GM10248 (cell line): ENCODE measurements at regions not wholly inside any gene's neighbourhood (a gene's known extent, or its start where the extent isn't known, plus 50 kb on each side); places are given as distances from the start of the nearest gene placed in this dataset.
A peak's percentile ranks its signal among the peaks of the same experiment; 100 is the strongest.

ENCODE experiments used
- CTCF ChIA-PET: fragments of 300-600 bp; sonication (Branson Sonifier 250); formaldehyde crosslinking; extraction: SDS; loops from one replicate; lab custom pipeline; 2021; ENCODE audit warnings: antibody characterized with exemption; lab: Yijun Ruan, JAX
- POLR2A ChIA-PET: fragments of 350-650 bp; sonication (Branson Sonifier 250); formaldehyde crosslinking; extraction: SDS; loops from one replicate; lab custom pipeline; 2020; ENCODE audit warnings: antibody characterized with exemption; lab: Yijun Ruan, JAX
- DNase-seq: peaks from one replicate; pipeline ENCODE4 v3.0.0; 2012; ENCODE audit errors: extremely low spot score
- TF ChIP-seq, protein P1 (sequence below): IDR thresholded peaks from 2 replicates; pipeline ENCODE4 v1.5.1; 2012; ENCODE audit warnings: mild to moderate bottlenecking, low read depth; ENCODE audit errors: extremely low read depth, missing control alignments, control extremely low read depth

DNA sequence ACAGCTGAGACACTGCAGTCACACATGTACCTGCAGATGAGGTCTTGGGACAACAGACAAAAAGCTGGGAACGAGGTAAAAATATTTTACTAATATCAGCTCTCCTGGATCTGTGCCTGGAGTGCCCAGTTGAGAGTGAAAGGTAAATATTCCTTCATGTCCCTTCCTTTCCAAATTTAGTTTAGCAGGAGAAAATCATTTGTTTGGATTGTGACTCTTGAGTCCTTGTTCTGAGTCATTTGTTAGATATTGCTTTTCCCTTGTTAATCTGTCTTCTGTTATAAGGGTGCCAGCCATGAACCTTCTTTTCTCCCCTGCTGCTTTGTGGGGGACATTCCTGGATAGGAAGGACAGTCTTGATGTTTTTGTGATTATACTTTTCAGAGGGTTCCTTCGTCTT lies 329.2 kb downstream of the DSC3 start:
- POLR2A ChIA-PET = no interaction called here
- TF ChIP-seq, protein P1, sequence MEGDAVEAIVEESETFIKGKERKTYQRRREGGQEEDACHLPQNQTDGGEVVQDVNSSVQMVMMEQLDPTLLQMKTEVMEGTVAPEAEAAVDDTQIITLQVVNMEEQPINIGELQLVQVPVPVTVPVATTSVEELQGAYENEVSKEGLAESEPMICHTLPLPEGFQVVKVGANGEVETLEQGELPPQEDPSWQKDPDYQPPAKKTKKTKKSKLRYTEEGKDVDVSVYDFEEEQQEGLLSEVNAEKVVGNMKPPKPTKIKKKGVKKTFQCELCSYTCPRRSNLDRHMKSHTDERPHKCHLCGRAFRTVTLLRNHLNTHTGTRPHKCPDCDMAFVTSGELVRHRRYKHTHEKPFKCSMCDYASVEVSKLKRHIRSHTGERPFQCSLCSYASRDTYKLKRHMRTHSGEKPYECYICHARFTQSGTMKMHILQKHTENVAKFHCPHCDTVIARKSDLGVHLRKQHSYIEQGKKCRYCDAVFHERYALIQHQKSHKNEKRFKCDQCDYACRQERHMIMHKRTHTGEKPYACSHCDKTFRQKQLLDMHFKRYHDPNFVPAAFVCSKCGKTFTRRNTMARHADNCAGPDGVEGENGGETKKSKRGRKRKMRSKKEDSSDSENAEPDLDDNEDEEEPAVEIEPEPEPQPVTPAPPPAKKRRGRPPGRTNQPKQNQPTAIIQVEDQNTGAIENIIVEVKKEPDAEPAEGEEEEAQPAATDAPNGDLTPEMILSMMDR = no peak
- no peak for DNase-seq
- CTCF ChIA-PET = interaction anchor here (1.6 to 1.7 kb wide), 2 partner anchors 11 to 15 kb away, joined by 5 to 6 read pairs; no protein-coding TSS in a partner anchor

DNA sequence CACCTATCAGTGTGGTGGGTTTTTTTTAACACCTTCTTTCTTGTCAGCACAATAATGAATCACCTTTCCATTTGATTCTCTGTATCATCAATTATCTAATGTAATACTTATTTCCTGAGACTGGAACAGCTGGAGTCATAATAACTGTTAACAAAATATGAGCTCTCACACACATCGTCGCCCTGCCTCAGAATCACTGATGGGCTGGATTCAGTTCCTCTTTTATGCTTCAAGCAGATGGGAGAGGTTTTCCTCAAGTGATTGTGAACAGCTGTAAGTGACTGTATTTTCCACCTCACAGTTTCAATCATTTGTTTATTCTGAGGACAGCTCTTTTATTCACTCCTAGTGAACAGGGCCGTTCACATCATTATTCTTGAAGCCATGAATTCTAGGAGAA lies 330.2 kb downstream of the DSC3 start:
- POLR2A ChIA-PET = no interaction called here
- peak; percentile 8 for DNase-seq
- CTCF ChIA-PET = interaction anchor here (1.3 to 1.6 kb wide), 2 partner anchors 14 to 16 kb away, joined by 3 to 6 read pairs; no protein-coding TSS in a partner anchor
- TF ChIP-seq, protein P1 = no peak

DNA sequence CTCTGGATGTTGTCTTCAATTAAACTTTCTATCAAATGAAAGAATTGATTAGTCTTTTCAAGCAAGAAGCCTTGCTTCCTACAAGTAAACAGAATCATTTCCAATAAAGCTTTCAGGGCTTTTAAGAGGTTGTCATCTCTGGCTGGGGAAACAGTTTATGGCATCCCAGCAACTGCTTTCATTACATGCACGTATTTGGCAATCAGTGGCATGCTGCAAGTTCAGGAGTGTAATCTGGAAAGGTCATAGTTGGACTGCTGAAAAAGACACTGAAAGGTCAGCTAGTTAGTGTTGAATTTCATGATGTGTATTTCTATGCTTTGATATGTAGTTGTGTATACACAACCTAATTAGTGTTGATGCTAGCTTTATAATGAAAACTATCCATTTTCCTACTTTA lies 332.9 kb downstream of the DSC3 start:
- CTCF ChIA-PET = interaction anchor here (1.5 kb wide), 2 partner anchors 9 to 17 kb away, joined by 3 to 4 read pairs; no protein-coding TSS in a partner anchor

DNA sequence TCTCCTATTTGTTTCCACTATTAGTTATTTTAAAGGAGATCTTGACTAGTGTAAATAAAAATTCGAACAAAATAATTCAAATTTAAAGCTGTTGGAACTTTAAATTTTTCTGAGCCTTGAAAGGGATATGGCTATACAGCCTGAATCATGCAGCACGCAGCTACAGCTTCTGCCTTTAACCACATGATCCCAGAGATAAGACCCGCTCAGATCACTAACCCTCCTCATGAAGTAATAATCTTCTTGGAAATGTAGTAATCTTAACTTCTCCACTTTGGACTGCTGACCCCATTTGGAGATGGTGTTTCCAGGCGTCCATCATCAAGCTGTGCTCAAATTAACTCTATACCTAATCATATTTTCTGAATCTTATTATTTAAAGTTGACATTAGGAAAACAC lies 336.6 kb downstream of the DSC3 start:
- ChIA-PET POLR2A (no interaction called here), CTCF (interaction anchor here (1.4 kb wide), 1 partner anchor 25 kb away, joined by 3 read pairs; no protein-coding TSS in a partner anchor)
- TF ChIP-seq, protein P1 = no peak
- no peak for DNase-seq

More for the DNA sequence above, 332.9 kb downstream of the DSC3 start:
- TF ChIP-seq, protein P1 = no peak
- POLR2A ChIA-PET = no interaction called here
- DNase-seq = no peak

DNA sequence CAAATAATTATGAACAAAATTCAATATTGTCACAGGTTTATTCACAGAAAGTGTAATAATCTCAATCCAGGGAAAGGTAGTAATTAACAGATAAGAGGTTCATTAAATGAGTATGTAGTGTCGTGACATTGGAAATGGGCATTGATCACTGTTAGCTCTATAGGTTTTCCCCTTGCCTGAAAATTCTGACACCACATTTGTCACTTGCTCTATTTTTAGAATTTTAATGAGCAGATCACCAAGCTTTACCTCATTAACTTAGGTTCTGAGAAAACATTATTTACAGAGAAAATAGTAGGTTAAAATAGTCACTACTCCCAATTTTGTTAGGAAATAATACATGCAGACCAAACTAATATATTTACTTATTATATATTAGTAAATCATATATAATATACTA lies 344.0 kb downstream of the DSC3 start:
- CTCF ChIA-PET = interaction anchor here (1.8 kb wide), 1 partner anchor 14 kb away, joined by 6 read pairs; no protein-coding TSS in a partner anchor
- no peak for DNase-seq
- TF ChIP-seq, protein P1 = no peak
- POLR2A ChIA-PET = no interaction called here

DNA sequence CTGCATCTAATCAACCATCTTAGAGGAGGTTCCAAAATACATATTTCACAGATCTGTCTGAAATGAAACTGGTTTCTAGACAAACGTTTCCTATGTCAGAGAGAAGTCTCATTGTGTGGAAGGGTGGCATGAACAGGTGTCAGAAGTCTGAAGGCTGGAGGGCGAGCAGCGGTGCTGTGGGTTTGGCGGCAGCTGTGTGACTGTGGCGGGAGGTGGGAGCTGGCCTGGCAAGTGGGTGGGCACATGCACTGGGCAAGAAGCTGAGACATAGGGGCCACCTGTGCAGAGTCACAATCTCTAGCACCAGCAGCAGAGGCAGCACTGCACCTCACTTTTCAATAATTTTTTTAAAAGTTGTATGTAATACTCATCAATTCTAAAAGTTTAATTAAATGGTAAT lies 346.3 kb downstream of the DSC3 start:
- ChIA-PET CTCF (no interaction called here), POLR2A (no interaction called here)
- no peak for DNase-seq
- TF ChIP-seq, protein P1 = no peak

DNA sequence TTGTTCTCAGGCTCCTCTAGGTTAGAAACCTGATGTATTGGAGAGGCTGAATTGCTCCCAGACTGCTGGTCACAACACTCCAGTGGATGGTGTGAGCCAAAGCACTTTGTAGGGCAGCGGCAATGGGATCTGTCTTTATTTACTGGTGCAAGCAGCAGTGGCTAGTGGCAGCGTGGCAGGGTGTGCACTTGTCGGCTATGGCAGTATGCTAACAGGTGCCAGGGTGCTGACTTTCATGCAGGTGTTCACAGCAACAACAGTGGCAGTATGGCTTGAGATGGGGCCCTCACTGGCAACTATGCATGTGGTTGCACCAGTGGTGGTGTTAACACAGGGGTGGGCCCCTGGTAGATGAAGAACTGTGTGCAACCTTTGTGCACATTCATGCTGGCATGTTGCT lies 347.8 kb downstream of the DSC3 start:
- TF ChIP-seq, protein P1 = no peak
- ChIA-PET POLR2A (no interaction called here), CTCF (interaction anchor here (1.6 kb wide), 1 partner anchor 11 kb away, joined by 4 read pairs; no protein-coding TSS in a partner anchor)
- DNase-seq = no peak
